ENCODE measurements at regions not wholly inside any gene's neighbourhood (a gene's known extent, or its start where the extent isn't known, plus 50 kb on each side); places are given as distances from the start of the nearest gene placed in this dataset.

GRCh38 chr7:118572604-118573003 is 348.1 kb downstream of the ANKRD7 start:
- no peak overlapping the region for H3K4me3 Mint-ChIP-seq (ENCODE audit: unreplicated experiment)
- H3K27me3 Mint-ChIP-seq (ENCODE audit: insufficient read depth, unreplicated experiment) = no peaks in the 10 kb centered on the region
- H3K4me1 Mint-ChIP-seq (ENCODE audit: low read depth, unreplicated experiment) = no peaks in the 10 kb centered on the region
- Histone ChIP-seq H3K4me1 (no peaks in the 10 kb centered on the region), H3K36me3 (ENCODE audit: control insufficient read depth, insufficient read depth, low read length) (no peaks in the 10 kb centered on the region), H3K9me3 (no peaks in the 10 kb centered on the region), H3K27me3 (replicated peaks; ENCODE audit: control insufficient read depth, insufficient read depth, low read length) (no peaks in the 10 kb centered on the region), H3K4me3 (ENCODE audit: low read depth, low read length) (no peak overlapping the region)
- intact Hi-C loops (cut with micrococcal nuclease; ENCODE audit: unreplicated experiment) = no loop called here
- no peaks in the 10 kb centered on the region for H3K36me3 Mint-ChIP-seq (ENCODE audit: insufficient read depth, unreplicated experiment)
- no peak for TF ChIP-seq CTCF (IDR thresholded peaks at IDR 0.05; ENCODE audit: insufficient read depth in 1 of 2, low read depth in 1 of 2, low read length in 1 of 2, severe bottlenecking in 1 of 2, unreplicated experiment in 1 of 2)
- BruUV-seq (replicated peaks) = no TSS peak
- no peak for DNase-seq
- H3K27ac Mint-ChIP-seq (ENCODE audit: unreplicated experiment) = no peak overlapping the region
- CTCF ChIA-PET = no interaction called here
- POLR2A ChIA-PET = no interaction called here
- no peaks in the 10 kb centered on the region for H3K9me3 Mint-ChIP-seq (ENCODE audit: unreplicated experiment)

GRCh38 chr7:118573085-118573484 is 348.6 kb downstream of the ANKRD7 start:
- Histone ChIP-seq H3K4me1 (no peaks in the 10 kb centered on the region), H3K36me3 (ENCODE audit: control insufficient read depth, insufficient read depth, low read length) (no peaks in the 10 kb centered on the region), H3K4me3 (ENCODE audit: low read depth, low read length) (no peak overlapping the region), H3K9me3 (no peaks in the 10 kb centered on the region), H3K27me3 (replicated peaks; ENCODE audit: control insufficient read depth, insufficient read depth, low read length) (no peaks in the 10 kb centered on the region)
- H3K36me3 Mint-ChIP-seq (ENCODE audit: insufficient read depth, unreplicated experiment) = no peaks in the 10 kb centered on the region
- CTCF ChIA-PET = no interaction called here
- no peaks in the 10 kb centered on the region for H3K4me1 Mint-ChIP-seq (ENCODE audit: low read depth, unreplicated experiment)
- no peak for TF ChIP-seq CTCF (IDR thresholded peaks at IDR 0.05; ENCODE audit: insufficient read depth in 1 of 2, low read depth in 1 of 2, low read length in 1 of 2, severe bottlenecking in 1 of 2, unreplicated experiment in 1 of 2)
- H3K27me3 Mint-ChIP-seq (ENCODE audit: insufficient read depth, unreplicated experiment) = no peaks in the 10 kb centered on the region
- no peaks in the 10 kb centered on the region for H3K9me3 Mint-ChIP-seq (ENCODE audit: unreplicated experiment)
- no peak for DNase-seq
- no TSS peak for BruUV-seq (replicated peaks)
- no peak overlapping the region for H3K4me3 Mint-ChIP-seq (ENCODE audit: unreplicated experiment)
- H3K27ac Mint-ChIP-seq (ENCODE audit: unreplicated experiment) = no peak overlapping the region
- intact Hi-C loops (cut with micrococcal nuclease; ENCODE audit: unreplicated experiment) = no loop called here
- POLR2A ChIA-PET = no interaction called here

- Mint-ChIP-seq H3K36me3 (ENCODE audit: insufficient read depth, unreplicated experiment) (no peaks in the 10 kb centered on the region), H3K9me3 (ENCODE audit: unreplicated experiment) (no peaks in the 10 kb centered on the region), H3K27me3 (ENCODE audit: insufficient read depth, unreplicated experiment) (no peaks in the 10 kb centered on the region), H3K4me1 (ENCODE audit: low read depth, unreplicated experiment) (no peaks in the 10 kb centered on the region), H3K4me3 (ENCODE audit: unreplicated experiment) (no peak overlapping the region), H3K27ac (ENCODE audit: unreplicated experiment) (no peak overlapping the region)
- Histone ChIP-seq H3K4me1 (no peaks in the 10 kb centered on the region), H3K36me3 (ENCODE audit: control insufficient read depth, insufficient read depth, low read length) (no peaks in the 10 kb centered on the region), H3K9me3 (no peaks in the 10 kb centered on the region), H3K27me3 (replicated peaks; ENCODE audit: control insufficient read depth, insufficient read depth, low read length) (no peaks in the 10 kb centered on the region), H3K4me3 (ENCODE audit: low read depth, low read length) (no peak overlapping the region)
- no peak for TF ChIP-seq CTCF (IDR thresholded peaks at IDR 0.05; ENCODE audit: insufficient read depth in 1 of 2, low read depth in 1 of 2, low read length in 1 of 2, severe bottlenecking in 1 of 2, unreplicated experiment in 1 of 2)
- intact Hi-C loops (cut with micrococcal nuclease; ENCODE audit: unreplicated experiment) = no loop called here
- ChIA-PET CTCF (no interaction called here), POLR2A (no interaction called here)
- BruUV-seq (replicated peaks) = no TSS peak
- DNase-seq = no peak
Observed at GRCh38 chr7:118575393-118575948, 351.0 kb downstream of the ANKRD7 start.

Measured in Caco-2 (cell line).